K562 (cell line): ENCODE measurements at regions not wholly inside any gene's neighbourhood (a gene's known extent, or its start where the extent isn't known, plus 50 kb on each side); places are given as distances from the start of the nearest gene placed in this dataset.

ENCODE experiments used
- BCL6 ChIP-seq: fragments of 250-450 bp; sonication (Bioruptor Pico); IDR thresholded peaks from 2 replicates; pipeline ENCODE4 v1.4.0; 2020
- BRD9 ChIP-seq: fragments of 450-650 bp; IDR thresholded peaks from 2 replicates; pipeline ENCODE4 v1.6.1; 2018; ENCODE audit warnings: low read depth; ENCODE audit not compliant: partially characterized antibody
- CBFA2T2 ChIP-seq: fragments of 450-650 bp; conservative IDR thresholded peaks from 2 replicates; pipeline ENCODE4 v1.6.1; 2017; ENCODE audit warnings: mild to moderate bottlenecking
- CBFB ChIP-seq: sonication (generic); formaldehyde crosslinking; IDR thresholded peaks from 2 replicates; pipeline ENCODE4 v1.4.0; 2020; ENCODE audit warnings: mild to moderate bottlenecking, missing genetic modification reagents
- FOS ChIP-seq: IDR thresholded peaks from 3 replicates; pipeline ENCODE4 v1.6.1; 2011; ENCODE audit not compliant: insufficient read length; ENCODE audit errors: extremely low read depth
- HMG20A ChIP-seq: fragments of 450-650 bp; formaldehyde crosslinking; conservative IDR thresholded peaks from 2 replicates; pipeline ENCODE4 v1.4.0; 2020; ENCODE audit warnings: mild to moderate bottlenecking, mixed read lengths
- KDM1A ChIP-seq, 2 experiments: fragments of 450-650 bp; IDR thresholded peaks; 2 replicates each; pipeline ENCODE4 v1.6.1; 2016; ENCODE audit warnings: mild to moderate bottlenecking in 2 of 2
- NR4A1 ChIP-seq, 2 experiments: fragments of 250-450 bp in 1 of 2; fragments of 450-650 bp in 1 of 2; sonication (Bioruptor Pico) in 1 of 2; IDR thresholded peaks; 2 replicates each; pipeline versions ENCODE4 v1.4.0 to v1.6.1; 2016 to 2020; ENCODE audit warnings: mild to moderate bottlenecking in 2 of 2, missing compliant biosample characterization in 1 of 2, missing genetic modification characterization in 1 of 2, moderate library complexity in 1 of 2
- PHTF2 ChIP-seq: fragments of 250-450 bp; sonication (Bioruptor Pico); IDR thresholded peaks from 2 replicates; pipeline ENCODE4 v1.5.0; 2021; ENCODE audit warnings: mild to moderate bottlenecking
- STAT5B ChIP-seq: fragments of 250-450 bp; sonication (Bioruptor Pico); IDR thresholded peaks from 2 replicates; pipeline ENCODE4 v1.8.0; 2021; ENCODE audit warnings: mild to moderate bottlenecking, inconsistent platforms
- ZNF274 ChIP-seq: IDR thresholded peaks from 2 replicates; pipeline ENCODE4 v1.6.1; 2011; ENCODE audit warnings: low read depth, mild to moderate bottlenecking, low read length, moderate library complexity, borderline replicate concordance
- TF ChIP-seq, protein P1 (sequence below), 3 experiments: fragments of 200-800 bp in 1 of 3; sonication (Bioruptor generic) in 1 of 3; sonication (generic) in 1 of 3; formaldehyde crosslinking in 1 of 3; IDR thresholded peaks; 2 replicates each; pipeline versions ENCODE4 v1.6.1 to v1.8.0; 2016 to 2022; ENCODE audit warnings: mild to moderate bottlenecking in 2 of 3, missing compliant biosample characterization in 2 of 3, missing genetic modification characterization in 2 of 3, missing genetic modification reagents in 1 of 3
- TF ChIP-seq, protein P2 (sequence below), 2 experiments: IDR thresholded peaks in 1 of 2; conservative IDR thresholded peaks in 1 of 2; 2 replicates each; pipeline ENCODE4 v1.6.1; 2016; ENCODE audit warnings: low read depth in 2 of 2, mild to moderate bottlenecking in 1 of 2, missing compliant biosample characterization in 1 of 2, missing genetic modification characterization in 1 of 2, moderate library complexity in 1 of 2
- TF ChIP-seq, protein P3 (sequence below): sonication (generic); formaldehyde crosslinking; IDR thresholded peaks from 2 replicates; pipeline ENCODE4 v1.9.0; 2022; ENCODE audit warnings: mild to moderate bottlenecking, missing genetic modification reagents

DNA sequence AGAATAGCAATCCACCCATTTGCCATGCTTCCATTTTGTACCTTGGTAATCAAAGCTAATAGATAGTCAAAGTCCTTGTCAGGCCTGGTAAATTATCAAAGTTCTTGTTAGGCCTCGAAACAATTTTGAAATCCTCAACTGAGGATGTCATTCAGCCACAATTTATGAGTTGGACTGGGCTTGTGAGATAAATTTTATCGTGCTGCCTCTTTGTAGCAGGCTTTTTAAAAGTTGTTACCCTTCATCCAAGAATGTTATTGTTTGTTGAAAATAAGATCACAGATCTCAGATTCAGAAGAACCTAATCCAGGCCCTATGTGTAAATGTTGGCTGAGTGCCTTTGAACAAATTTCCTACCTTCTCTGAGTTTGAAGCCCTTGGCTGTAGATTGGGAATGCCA, 143.3 kb upstream of the PROK2 start (continued):
- TF ChIP-seq NR4A1 (CRISPR knock-in tag; IDR thresholded peaks at IDR 0.05) (no peak), NR4A1 (tag; IDR thresholded peaks at IDR 0.05) (no peak), HMG20A (no peak), CBFB (CRISPR knock-in tag) (no peak), ZNF274 (no peak), KDM1A (IDR thresholded peaks at IDR 0.05) (no peak; a peak in 1 of 4 replicates), FOS (no peak), BRD9 (no peak), PHTF2 (CRISPR knock-in tag) (no peak), BCL6 (CRISPR knock-in tag) (no peak), STAT5B (no peak), CBFA2T2 (peak; percentile 53)
- TF ChIP-seq, protein P1, sequence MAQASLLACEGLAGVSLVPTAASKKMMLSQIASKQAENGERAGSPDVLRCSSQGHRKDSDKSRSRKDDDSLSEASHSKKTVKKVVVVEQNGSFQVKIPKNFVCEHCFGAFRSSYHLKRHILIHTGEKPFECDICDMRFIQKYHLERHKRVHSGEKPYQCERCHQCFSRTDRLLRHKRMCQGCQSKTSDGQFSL (CRISPR knock-in tag; IDR thresholded peaks at IDR 0.05), result no peak
- TF ChIP-seq, protein P1 (tag; IDR thresholded peaks at IDR 0.05), result no peak
- TF ChIP-seq, protein P2, sequence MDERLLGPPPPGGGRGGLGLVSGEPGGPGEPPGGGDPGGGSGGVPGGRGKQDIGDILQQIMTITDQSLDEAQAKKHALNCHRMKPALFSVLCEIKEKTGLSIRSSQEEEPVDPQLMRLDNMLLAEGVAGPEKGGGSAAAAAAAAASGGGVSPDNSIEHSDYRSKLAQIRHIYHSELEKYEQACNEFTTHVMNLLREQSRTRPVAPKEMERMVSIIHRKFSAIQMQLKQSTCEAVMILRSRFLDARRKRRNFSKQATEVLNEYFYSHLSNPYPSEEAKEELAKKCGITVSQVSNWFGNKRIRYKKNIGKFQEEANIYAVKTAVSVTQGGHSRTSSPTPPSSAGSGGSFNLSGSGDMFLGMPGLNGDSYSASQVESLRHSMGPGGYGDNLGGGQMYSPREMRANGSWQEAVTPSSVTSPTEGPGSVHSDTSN (CRISPR knock-in tag; IDR thresholded peaks at IDR 0.05; ENCODE audit: low read depth), result no peak
- TF ChIP-seq, protein P2 (tag; conservative IDR thresholded peaks at IDR 0.05; ENCODE audit: low read depth), result peak; percentile 82
- TF ChIP-seq, protein P3, sequence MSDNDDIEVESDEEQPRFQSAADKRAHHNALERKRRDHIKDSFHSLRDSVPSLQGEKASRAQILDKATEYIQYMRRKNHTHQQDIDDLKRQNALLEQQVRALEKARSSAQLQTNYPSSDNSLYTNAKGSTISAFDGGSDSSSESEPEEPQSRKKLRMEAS (CRISPR knock-in tag), result no peak
